Head of caudate nucleus (tissue), 42 donors: ENCODE measurements at regions not wholly inside any gene's neighbourhood (a gene's known extent, or its start where the extent isn't known, plus 50 kb on each side); places are given as distances from the start of the nearest gene placed in this dataset.

ENCODE experiments used
- DNase-seq, 42 donors: peaks; one replicate each; pipeline versions ENCODE4 v3.0.0 to v3.0.0-alpha.2; 2020 to 2021; ENCODE audit warnings: mixed read lengths in 7 of 42
- intact Hi-C: fragments of 100-400 bp; cut with DNase I; formaldehyde crosslinking; loops from one replicate; pipeline ENCODE4 v1.15.0; 2022

DNA sequence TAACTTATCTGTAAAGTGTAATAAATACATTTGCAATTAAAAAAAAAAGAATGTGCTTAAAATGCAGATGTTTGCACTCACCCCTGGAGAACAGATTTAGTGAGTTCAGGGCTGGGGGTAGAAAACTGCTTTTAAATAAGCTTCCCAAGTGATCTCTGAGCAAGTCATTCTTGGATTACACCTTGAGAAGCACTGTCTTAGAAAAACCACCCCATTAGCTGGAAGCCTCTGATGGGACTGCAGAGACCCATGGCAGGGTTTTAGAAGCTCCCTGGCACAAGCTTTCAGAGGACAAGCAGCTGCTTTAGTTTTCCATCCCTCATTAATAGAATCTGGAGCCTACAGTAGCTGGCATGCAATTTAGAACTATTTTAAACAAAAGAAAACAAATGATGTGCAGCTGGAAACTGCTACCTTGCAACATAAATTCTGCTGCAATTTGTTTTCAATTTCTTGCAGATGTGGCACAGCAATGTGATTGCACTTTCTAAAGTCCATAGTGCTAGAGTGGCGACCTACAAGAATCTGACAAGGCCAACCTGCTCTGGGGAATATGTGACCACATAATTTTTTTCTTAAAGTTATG, 141.5 kb downstream of the CDC42EP3 start:
- intact Hi-C loops: no loop called here
- DNase-seq: no peak

- no peak for DNase-seq
- intact Hi-C loops: no loop called here
Measured at GRCh38 chr2:37532503-37532902, 138.9 kb downstream of the CDC42EP3 start.

DNA sequence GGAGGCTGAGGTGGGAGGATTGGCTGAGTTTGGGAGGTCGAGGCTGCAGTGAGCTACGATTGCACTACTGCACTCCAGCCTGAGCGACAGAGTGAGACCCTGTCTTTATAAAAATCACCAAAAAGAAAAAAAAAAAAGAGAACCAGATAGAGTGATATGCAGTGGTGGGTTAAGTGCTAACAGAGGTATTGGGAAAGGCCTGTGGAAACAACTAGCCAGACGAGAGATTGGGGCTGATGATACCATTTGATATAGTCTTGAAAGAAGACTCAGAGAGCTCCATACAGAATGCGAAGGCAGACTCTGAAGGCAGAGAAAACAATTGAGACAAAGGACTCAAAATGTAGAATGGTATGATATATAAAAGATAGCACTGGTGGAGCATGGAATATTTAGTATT, 134.1 kb downstream of the CDC42EP3 start:
- intact Hi-C loops: no loop called here
- DNase-seq: no peak

- no peak for DNase-seq
- intact Hi-C loops: no loop called here
Measured at GRCh38 chr2:37541516-37541915, 129.9 kb downstream of the CDC42EP3 start.

GRCh38 chr2:37543999-37544557, 127.4 kb downstream of the CDC42EP3 start:
- intact Hi-C loops: no loop called here
- DNase-seq: no peak

DNA sequence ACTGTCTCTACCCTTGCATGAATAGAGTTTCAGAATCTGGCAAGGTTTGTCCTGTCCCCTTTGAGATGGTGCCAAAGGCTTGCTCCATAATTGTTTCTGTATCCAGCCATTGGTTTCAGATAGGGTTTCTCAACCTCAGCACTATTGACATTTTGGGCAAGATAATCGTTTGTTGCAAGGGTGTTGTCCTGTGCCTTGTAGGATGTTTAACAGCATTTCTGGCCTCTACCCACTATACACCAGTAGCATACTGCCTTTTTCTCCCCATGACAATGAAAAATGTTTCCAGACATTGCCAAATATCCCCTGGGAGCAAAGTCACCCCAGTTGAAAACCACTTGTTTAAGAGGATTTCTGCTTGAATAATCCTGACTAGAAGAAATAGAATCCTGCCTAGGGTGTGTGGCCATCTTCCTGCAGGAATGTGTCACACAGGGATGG, 126.8 kb downstream of the CDC42EP3 start:
- intact Hi-C loops: no loop called here
- DNase-seq: no peak

DNA sequence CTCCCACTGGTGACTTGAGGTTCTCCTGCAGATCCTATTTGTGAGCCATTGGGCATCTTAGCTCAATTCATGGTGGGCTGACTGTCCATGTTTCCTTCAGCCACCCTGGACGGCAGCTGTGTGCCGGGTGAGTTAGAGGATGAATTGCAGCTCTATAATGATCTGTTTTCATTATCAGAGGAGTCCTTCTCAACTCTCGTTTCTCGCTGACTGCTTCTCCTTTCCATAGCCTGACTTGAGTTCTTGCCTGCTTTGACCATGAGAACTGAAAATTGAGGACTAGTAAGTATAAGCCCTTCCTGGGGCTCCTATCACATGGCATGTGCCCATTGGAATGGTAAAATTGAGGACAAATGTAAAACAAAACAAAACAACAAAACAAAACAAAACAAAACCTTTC, 121.8 kb downstream of the CDC42EP3 start:
- intact Hi-C loops: no loop called here
- no peak for DNase-seq

DNA sequence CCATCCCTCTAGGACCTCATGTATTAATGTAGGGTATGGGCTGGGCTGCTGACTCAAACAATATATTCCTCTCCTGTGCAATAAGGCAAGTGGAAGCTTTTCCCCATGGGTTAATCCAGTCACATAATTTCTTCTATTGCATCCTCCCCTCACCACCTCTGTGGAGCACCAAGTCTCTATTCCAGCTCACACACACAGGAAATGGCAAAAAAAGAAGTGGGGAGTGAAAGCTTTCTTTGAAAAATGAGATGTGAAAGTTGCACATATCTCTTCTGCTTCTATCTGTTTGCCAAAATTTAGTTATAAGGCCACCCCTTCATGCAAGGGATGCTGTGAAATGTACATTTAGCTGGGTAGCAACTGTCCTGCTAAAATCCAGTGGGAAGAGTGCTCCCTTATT, 121.3 kb downstream of the CDC42EP3 start:
- intact Hi-C loops: no loop called here

GRCh38 chr2:37551783-37552182, 119.7 kb downstream of the CDC42EP3 start:
- no peak for DNase-seq
- intact Hi-C loops: no loop called here

More for the DNA sequence above, 121.3 kb downstream of the CDC42EP3 start:
- no peak for DNase-seq

GRCh38 chr2:37552339-37552738, 119.1 kb downstream of the CDC42EP3 start:
- DNase-seq: no peak
- intact Hi-C loops: no loop called here

DNA sequence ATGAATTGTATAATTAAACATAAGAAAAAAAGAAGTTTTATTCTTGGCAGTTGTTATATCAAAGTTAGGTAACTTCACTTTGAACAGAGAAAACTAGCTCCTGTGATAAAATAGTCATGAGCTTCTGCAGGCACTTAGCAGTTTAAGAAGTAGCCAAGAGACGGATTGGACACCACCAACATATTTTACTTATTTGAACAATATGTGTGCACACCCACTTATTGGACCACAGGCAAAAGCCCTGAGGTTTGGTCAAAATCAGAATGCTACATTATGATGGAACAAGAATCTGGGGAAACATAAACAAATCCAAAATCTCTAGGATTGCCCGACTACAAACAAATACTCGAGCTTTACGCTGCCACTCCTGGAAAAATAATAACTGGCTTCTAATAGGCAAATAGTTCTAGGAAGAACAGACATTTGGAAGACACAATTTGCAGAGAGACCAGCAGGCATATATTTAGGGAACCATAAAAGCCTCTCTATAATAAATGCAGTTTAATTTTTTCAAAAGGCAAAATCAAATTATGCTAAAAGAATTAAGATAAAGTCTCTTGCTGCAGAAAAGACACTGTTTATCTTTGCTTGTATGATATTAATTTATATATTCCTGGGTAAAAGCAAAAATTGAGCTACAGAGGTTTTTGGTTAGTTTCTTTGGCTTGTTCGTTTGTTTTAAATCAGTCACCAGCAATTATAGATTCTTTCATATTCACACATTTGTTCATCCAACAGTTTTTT, 117.9 kb downstream of the CDC42EP3 start:
- intact Hi-C loops: no loop called here
- DNase-seq: no peak

GRCh38 chr2:37554155-37554510, 117.3 kb downstream of the CDC42EP3 start:
- intact Hi-C loops: no loop called here
- DNase-seq: no peak

DNA sequence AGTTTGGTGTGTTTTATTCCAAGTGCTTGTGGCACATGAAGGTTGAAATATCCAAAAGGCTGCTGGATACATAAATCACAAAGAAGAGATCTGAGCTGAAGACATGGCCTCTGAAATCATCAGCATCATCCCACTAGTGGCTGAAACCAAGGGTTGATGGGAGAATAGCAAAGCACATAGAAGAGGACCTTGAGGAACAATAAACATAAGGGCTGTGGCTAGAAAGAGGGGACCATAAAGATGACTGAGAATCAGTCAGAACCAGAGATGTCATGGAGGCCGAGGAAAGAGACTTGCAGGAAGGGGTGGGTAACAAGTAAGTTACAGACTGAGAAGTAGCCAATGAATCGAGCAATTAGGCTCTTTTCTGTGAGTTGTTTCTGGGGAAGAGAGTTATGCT, 116.8 kb downstream of the CDC42EP3 start:
- DNase-seq: no peak
- intact Hi-C loops: no loop called here

GRCh38 chr2:37555457-37555856, 116.0 kb downstream of the CDC42EP3 start:
- DNase-seq: peak in 12 of 42 donors; percentile 6 to 44 (median 14)
- intact Hi-C loops: no loop called here

GRCh38 chr2:37556256-37556655, 115.2 kb downstream of the CDC42EP3 start:
- no peak for DNase-seq
- intact Hi-C loops: no loop called here

- peak in 12 of 42 donors; percentile 9 to 51 (median 28) for DNase-seq
- intact Hi-C loops: no loop called here
Measured at GRCh38 chr2:37558623-37559022, 112.8 kb downstream of the CDC42EP3 start.

- DNase-seq: no peak
- intact Hi-C loops: no loop called here
Measured at GRCh38 chr2:37560241-37560848, 111.1 kb downstream of the CDC42EP3 start.

- DNase-seq: no peak
- intact Hi-C loops: no loop called here
Measured at GRCh38 chr2:37560863-37561614, 110.4 kb downstream of the CDC42EP3 start.
